Activated CD8-positive, alpha-beta memory T cell treated with anti-CD3 and anti-CD28 coated beads, Interleukin-2, amount 50 U/mL, for 4 hours (primary cell): ENCODE measurements at regions not wholly inside any gene's neighbourhood (a gene's known extent, or its start where the extent isn't known, plus 50 kb on each side); places are given as distances from the start of the nearest gene placed in this dataset.

Experiments used
- DNase-seq: peaks from one replicate; pipeline ENCODE4 v3.0.0-alpha.2; 2020

DNA sequence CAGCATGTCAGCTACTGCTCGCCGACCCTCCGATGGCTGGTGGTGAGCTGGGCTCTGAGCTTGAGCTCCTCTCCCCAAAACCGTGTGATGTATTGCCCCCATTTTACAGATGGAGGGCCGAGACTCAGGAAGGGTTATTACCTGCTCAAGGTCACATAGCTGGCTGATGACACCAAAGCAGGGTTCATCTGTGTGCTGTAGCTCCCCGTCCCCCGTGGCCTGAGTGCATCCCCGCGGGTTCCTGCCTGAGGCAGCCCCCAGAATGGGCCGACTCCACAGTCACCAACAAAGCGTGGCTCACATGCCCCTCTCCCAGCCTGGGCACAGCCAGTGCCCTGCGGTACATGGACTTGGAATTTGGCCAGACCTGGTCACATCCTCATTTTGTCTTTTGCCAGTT, 198.6 kb downstream of the TFCP2L1 start:
- no peak for DNase-seq

- DNase-seq, result no peak
Observed at GRCh38 chr2:121087117-121087516, 197.9 kb downstream of the TFCP2L1 start.

- DNase-seq, result no peak
Observed at GRCh38 chr2:121088251-121089165, 196.5 kb downstream of the TFCP2L1 start.

- no peak for DNase-seq
Observed at GRCh38 chr2:121089166-121089510, 195.9 kb downstream of the TFCP2L1 start.

- DNase-seq, result no peak
Observed at GRCh38 chr2:121090088-121090715, 194.8 kb downstream of the TFCP2L1 start.

DNA sequence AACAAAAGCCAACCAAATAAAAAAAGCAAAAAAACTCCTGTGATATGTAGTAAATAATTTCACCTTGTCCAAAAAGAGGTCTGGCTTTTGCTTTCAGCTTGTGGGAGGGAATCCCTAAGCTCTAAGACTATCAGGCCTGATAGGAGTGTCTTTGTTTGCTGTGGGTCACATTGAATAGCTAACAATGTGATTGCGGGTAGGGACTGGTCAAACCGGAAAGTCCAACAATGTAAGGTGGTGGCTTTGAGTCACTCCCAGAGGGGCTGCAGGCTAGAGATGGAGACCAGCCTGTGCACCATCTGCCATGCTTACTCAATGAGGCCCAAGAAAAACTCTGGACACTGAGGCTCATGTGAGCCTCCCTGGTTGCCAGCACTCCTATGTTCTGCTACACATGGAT, 192.9 kb downstream of the TFCP2L1 start:
- no peak for DNase-seq

- no peak for DNase-seq
Observed at GRCh38 chr2:121093692-121094091, 191.3 kb downstream of the TFCP2L1 start.

DNA sequence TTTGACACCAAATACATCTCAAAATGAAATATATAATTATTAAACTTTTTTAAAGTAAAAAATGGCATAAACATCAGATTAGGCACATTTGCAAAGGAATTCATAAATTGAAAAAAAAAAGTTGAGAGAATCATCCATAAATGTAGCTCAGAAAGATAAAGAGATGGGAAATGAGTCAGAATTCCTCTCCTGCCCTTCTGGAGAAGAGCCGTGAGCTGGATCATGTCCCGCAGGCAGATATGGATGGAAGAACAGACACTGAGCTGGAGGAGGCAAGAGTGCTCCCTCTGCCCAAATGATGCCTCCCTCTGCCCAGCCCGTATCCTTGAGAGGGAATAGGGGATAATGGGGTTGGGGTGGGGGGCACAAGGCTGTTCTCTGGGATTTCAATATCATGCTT, 190.9 kb downstream of the TFCP2L1 start:
- no peak for DNase-seq

DNA sequence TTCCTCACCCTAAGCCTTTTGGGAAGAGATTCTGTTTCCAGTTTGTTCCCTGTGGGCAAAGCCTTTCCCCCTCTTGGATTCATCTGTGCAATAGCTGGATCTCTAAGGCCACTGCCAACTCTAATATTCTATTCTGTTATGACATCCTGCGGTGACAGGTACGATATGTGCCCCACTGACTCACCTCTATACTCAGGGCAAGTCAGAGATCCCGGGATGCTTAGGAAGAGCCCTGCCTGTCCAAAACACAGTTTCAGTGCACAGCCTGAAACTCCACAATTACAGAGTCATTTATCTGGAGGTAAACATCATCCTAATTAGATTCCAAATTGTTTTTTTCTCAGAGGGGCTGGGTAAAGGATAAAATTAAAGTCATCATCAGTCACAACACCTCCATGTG, 190.2 kb downstream of the TFCP2L1 start:
- DNase-seq, result no peak

DNA sequence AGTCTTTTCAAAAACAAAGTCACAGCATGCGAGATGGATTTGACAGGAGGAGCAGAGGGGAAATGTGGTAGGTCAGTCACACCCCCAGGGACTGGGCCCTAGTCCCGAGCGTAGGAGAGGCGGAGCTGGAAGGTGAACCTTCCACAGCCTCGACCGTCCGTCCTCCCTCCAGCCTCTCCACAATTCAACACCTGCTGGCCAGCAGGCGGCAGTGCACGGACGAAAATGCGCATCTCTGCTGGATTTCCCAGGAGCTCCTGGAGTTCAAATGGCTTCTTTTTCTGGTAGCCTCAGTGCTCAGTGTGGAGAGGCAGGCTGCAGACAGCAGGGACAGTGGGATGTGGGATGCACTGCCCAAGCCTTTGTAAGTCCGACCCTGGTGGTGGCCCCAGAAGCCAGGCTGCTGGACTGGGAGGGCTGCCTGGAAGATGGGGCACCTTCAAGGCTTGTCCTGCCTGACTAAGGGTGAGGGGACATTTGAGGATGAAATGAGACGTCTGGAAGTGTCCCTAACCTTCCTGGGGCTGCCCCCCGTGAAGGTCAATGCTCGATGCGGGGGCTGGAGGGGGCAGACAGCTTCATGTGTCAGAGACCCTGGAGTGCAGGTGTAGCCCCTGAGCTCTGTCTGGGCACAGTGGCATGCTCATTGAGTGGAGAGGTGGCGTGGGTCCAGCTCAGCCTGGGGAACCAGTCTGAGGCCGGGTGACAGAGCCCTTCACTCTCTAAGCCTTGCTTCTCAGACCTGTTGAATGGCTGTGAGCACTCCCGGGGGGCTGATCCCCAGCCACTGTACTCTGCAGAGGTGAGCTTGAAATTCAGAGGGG, 189.5 kb downstream of the TFCP2L1 start:
- no peak for DNase-seq

GRCh38 chr2:121096611-121097010, 188.4 kb downstream of the TFCP2L1 start:
- no peak for DNase-seq

DNA sequence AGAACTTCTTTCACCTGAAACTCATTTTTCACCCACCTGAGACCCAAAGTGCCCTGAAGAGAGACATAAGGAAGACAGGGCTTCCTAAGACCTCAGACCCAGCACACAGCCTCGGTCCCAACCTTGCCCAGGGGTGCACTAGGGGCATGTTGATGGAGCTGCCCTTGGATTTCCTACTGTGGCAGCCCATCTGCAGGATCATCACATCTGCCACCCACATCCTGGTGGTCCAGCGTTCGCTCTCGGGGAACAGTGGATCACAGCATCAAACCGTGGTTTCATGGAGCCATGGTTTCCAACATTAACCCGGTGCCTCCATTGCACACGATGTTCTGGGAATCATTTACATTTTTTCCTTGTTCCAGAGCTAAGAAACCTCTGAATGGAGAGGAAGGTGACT, 186.4 kb downstream of the TFCP2L1 start:
- DNase-seq, result no peak

DNA sequence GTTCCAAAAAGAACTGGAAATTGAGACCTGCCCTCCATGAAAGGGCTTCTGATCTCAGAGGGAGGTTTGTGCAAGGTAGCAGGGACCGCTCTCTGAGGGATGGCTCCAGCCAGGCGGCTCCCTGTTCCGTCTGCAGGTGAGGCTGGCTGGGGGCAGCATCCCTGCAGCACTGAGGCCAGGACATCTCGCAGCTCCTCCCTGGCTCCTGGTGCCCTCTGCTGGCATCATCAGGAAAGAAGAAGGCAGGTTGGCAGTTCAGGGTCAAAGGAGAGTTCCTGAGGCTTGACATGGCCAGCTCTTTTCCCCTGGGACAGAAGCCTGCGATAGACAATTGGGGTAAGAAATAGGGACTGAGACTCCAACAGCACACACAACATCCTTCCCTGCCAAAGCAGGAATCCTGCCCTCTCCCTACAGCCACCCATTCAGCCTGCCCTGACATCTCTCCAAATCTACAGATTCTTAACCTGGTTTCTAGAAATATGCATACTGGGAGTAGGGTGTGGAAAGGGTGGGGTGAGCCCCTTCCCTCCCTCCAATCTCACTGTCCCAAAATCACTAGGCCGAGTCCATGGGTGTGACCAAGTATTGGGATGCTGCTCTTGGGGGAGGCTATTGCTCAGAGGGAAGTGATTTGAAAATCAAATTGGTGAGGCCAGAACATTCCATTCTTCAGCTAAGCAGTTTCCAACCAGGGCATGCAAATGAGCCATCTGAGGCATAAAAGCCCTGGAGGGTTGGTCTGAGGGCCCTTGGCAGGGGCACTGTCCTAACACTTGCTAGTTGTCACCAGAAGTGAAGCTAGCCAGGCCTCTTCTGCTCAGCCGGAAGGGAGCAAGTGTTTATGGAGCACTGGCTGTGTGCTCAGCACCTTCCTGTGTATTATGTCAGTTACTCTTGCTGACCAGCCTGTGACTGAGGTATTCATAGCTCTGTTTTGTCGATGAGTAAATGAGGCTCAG, 185.4 kb downstream of the TFCP2L1 start:
- DNase-seq, result no peak

DNA sequence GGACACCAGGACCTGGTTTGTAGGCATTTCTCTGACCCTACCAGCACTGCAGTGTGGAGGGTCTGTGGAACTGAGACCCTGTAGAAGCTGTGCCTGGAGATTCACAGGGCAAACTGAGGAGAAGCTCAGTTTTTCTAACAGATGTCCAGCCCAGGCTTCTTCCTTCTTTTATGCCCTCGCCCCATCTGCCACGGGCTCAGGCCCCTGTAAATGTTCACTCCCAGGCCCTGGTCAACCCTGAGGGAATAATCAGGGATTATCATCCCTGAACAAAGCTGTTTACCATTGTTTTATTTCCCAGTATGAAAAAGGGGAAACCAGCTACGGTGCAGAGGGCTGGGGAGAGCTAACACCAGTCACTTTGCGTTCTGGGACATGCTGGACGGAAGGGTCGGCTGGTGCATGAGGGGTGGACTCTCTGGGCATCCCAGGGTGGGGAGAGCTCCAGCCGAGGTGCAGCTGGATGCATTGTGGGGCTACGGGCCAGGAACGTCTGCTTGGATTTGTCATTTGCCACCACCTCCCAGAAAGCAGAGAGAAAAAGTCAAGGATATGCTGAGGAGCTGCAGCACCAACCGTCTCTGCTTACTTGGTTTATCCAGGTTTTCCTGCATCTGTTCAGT, 183.8 kb downstream of the TFCP2L1 start:
- no peak for DNase-seq

DNA sequence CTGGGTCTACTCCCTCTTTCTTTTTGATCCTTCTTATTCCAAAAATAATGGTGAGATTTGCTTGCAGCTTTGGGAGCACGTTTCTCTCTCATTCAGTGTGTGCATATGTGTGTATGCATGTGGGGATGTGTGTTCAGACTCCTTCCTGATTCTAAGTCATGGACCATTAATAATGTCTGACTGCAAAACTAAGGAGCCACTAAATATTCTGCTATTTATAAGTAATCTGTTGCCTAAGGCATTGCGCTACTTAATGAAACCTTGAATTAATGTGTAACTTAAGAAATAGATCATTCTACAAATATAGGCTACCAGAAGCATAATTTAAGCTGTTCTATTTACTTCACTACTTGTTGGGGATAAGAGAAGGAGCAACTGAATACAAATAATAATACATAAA, 182.1 kb downstream of the TFCP2L1 start:
- no peak for DNase-seq

DNA sequence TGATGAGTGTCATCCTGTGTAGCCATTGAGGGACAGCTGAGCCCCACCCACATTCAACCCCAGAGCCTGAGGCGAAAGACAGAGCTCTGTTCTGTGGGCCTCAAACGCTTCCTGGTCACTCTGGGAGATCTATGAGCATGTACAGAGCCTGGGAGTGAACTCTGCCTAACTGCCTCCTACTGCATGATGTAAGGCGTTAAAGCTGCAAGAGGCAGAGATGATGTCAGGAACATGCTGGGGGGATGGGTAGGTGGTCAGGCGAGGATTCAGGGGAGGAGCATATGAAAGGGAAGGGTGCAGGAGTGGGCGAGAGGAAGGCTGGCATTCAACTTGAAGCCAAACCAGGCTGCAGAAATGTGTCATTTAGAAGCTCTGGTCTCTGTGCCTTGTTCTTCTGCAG, 181.0 kb downstream of the TFCP2L1 start:
- DNase-seq, result no peak

GRCh38 chr2:121104721-121105141, 180.3 kb downstream of the TFCP2L1 start:
- DNase-seq, result no peak

- no peak for DNase-seq
Observed at GRCh38 chr2:121110924-121111323, 174.1 kb downstream of the TFCP2L1 start.

- no peak for DNase-seq
Observed at GRCh38 chr2:121118951-121119350, 166.1 kb downstream of the TFCP2L1 start.

DNA sequence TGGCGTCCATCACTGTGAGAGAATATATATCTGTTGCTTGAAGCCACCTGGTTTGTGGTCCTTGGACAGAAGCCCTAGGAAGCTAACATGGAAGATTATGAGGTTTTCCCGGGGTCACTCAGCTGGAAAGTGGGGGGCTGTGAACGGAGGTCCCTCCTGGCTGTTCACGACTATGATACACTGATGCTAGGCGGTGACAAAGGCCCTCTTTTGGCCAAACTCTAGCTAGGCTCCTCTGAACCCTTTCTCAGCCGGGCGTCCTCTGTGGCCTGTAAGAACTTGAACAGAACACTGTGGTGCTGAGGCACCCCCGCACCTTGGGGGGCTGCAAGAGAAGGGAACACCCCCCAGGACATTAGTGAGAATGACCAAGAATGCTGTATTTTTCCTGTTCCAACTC, 164.6 kb downstream of the TFCP2L1 start:
- no peak for DNase-seq

DNA sequence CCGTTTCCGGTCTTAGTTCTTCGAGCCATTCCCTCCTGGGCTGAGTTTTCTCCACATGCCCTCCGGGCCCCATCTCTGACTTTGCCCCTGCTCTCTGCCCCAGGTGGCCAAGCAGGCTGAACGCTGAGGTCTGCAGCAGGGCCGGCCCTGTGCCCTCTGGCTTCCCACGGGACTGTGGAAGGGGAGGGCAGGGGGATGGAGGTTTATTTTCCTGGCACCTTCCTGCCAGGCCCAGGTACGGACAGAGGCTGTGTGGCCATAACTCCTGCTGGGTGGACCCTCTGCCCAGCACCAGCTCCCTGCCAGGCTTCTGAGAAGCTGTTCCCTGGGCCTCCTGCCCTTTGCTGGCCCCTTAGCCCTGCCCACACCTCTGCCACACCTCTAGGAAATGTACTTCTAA, 164.0 kb downstream of the TFCP2L1 start:
- no peak for DNase-seq

GRCh38 chr2:121121661-121122060, 163.3 kb downstream of the TFCP2L1 start:
- DNase-seq, result no peak
